Progenitor cell of endocrine pancreas (in vitro differentiated cells): ENCODE measurements at regions not wholly inside any gene's neighbourhood (a gene's known extent, or its start where the extent isn't known, plus 50 kb on each side); places are given as distances from the start of the nearest gene placed in this dataset.

Experiments
- DNase-seq: peaks from one replicate; pipeline ENCODE4 v3.0.0; 2021; ENCODE audit warnings: low spot score; ENCODE audit not compliant: unreplicated experiment
- H3K27ac Mint-ChIP-seq: 2 replicates; pipeline ENCODE4 v1.8.0; 2021; ENCODE audit warnings: mild to moderate bottlenecking, moderate library complexity, mixed read lengths
- H3K27me3 Mint-ChIP-seq: 2 replicates; pipeline ENCODE4 v1.8.0; 2021; ENCODE audit warnings: mixed read lengths
- H3K36me3 Mint-ChIP-seq: 2 replicates; pipeline ENCODE4 v1.8.0; 2022; ENCODE audit warnings: mixed read lengths; ENCODE audit not compliant: insufficient read depth
- H3K4me1 Mint-ChIP-seq: 2 replicates; pipeline ENCODE4 v1.8.0; 2021; ENCODE audit warnings: low read depth, mixed read lengths
- H3K4me3 Mint-ChIP-seq: 2 replicates; pipeline ENCODE4 v1.8.0; 2021; ENCODE audit warnings: low read depth, mild to moderate bottlenecking, moderate library complexity, mixed read lengths
- H3K9me3 Mint-ChIP-seq: 2 replicates; pipeline ENCODE4 v1.8.0; 2021; ENCODE audit warnings: low read depth, mixed read lengths
- CTCF ChIP-seq: fragments of 200-600 bp; sonication (generic); IDR thresholded peaks from one replicate; pipeline ENCODE4 v1.5.0; 2021; ENCODE audit warnings: antibody characterized with exemption, mild to moderate bottlenecking; ENCODE audit not compliant: unreplicated experiment

- Mint-ChIP-seq H3K4me3 (no peak overlapping the region), H3K9me3 (peaks cover 4% of the 10 kb centered on the region), H3K27me3 (no peaks in the 10 kb centered on the region), H3K36me3 (no peaks in the 10 kb centered on the region), H3K4me1 (no peaks in the 10 kb centered on the region), H3K27ac (no peak overlapping the region)
- no peak for DNase-seq
- TF ChIP-seq CTCF, result no peak
These were observed 430.2 kb downstream of the FAT4 start for GRCh38 chr4:125744891-125745364.

- no peak for DNase-seq
- Mint-ChIP-seq H3K27me3 (no peaks in the 10 kb centered on the region), H3K27ac (no peak overlapping the region), H3K9me3 (peaks cover 4% of the 10 kb centered on the region), H3K4me3 (no peak overlapping the region), H3K36me3 (no peaks in the 10 kb centered on the region), H3K4me1 (peaks cover 2% of the 10 kb centered on the region)
- no peak for TF ChIP-seq CTCF
These were observed 434.6 kb downstream of the FAT4 start for GRCh38 chr4:125749354-125749753.

- no peak overlapping the region for H3K27ac Mint-ChIP-seq
- DNase-seq, result no peak
- no peaks in the 10 kb centered on the region for H3K27me3 Mint-ChIP-seq
- no peaks in the 10 kb centered on the region for H3K36me3 Mint-ChIP-seq
- TF ChIP-seq CTCF, result no peak
- H3K9me3 Mint-ChIP-seq, result peaks cover 4% of the 10 kb centered on the region
- peaks cover 2% of the 10 kb centered on the region for H3K4me1 Mint-ChIP-seq
- H3K4me3 Mint-ChIP-seq, result no peak overlapping the region
These were observed 435.6 kb downstream of the FAT4 start for GRCh38 chr4:125750399-125750798.

GRCh38 chr4:125750828-125751466, 436.2 kb downstream of the FAT4 start:
- Mint-ChIP-seq H3K9me3 (peaks cover 4% of the 10 kb centered on the region), H3K36me3 (no peaks in the 10 kb centered on the region), H3K27ac (no peak overlapping the region), H3K4me1 (peaks cover 2% of the 10 kb centered on the region), H3K4me3 (no peak overlapping the region), H3K27me3 (no peaks in the 10 kb centered on the region)
- no peak for DNase-seq
- TF ChIP-seq CTCF, result peak; percentile 38

- Mint-ChIP-seq H3K9me3 (no peaks in the 10 kb centered on the region), H3K4me3 (no peak overlapping the region), H3K4me1 (no peaks in the 10 kb centered on the region), H3K27ac (no peak overlapping the region), H3K36me3 (no peaks in the 10 kb centered on the region), H3K27me3 (no peaks in the 10 kb centered on the region)
- no peak for DNase-seq
- no peak for TF ChIP-seq CTCF
These were observed 443.7 kb downstream of the FAT4 start for GRCh38 chr4:125758438-125758837.
